Neural cell (in vitro differentiated cells): ENCODE measurements at regions not wholly inside any gene's neighbourhood (a gene's known extent, or its start where the extent isn't known, plus 50 kb on each side); places are given as distances from the start of the nearest gene placed in this dataset.

Experiments used
- H2AFZ ChIP-seq: fragments of 200-600, 300-800 bp; sonication (generic), shearing (Covaris generic); 2 replicates; pipeline ENCODE4 v1.6.0; 2014; ENCODE audit warnings: low read depth, mild to moderate bottlenecking, antibody characterized with exemption, low read length, moderate library complexity
- H3F3A ChIP-seq: fragments of 200-600 bp; shearing (Covaris generic); 2 replicates; pipeline ENCODE4 v1.6.1; 2016; ENCODE audit warnings: mild to moderate bottlenecking, moderate library complexity, mixed read lengths, antibody characterized with exemption, low read length; ENCODE audit not compliant: insufficient read depth, poor library complexity, severe bottlenecking
- H3K27ac ChIP-seq: fragments of 200-600, 300-800 bp; sonication (generic), shearing (Covaris generic); 2 replicates; pipeline ENCODE4 v1.5.1; 2014; ENCODE audit warnings: mild to moderate bottlenecking, low read length, moderate library complexity
- H3K27me3 ChIP-seq: fragments of 300-800, 200-600 bp; sonication (generic), shearing (Covaris generic); 2 replicates; pipeline ENCODE4 v1.6.0; 2014; ENCODE audit warnings: mild to moderate bottlenecking, low read depth, low read length, moderate library complexity; ENCODE audit not compliant: insufficient read depth
- H3K36me3 ChIP-seq: fragments of 300-800, 200-600 bp; sonication (generic), shearing (Covaris generic); 2 replicates; pipeline ENCODE4 v1.5.1; 2014; ENCODE audit warnings: mild to moderate bottlenecking, antibody characterized with exemption, low read length, moderate library complexity; ENCODE audit not compliant: insufficient read depth
- H3K4me2 ChIP-seq: fragments of 300-800, 200-600 bp; sonication (generic), shearing (Covaris generic); 2 replicates; pipeline ENCODE4 v1.6.0; 2014; ENCODE audit warnings: mild to moderate bottlenecking, low read length
- H3K4me3 ChIP-seq: fragments of 300-800, 200-600 bp; sonication (generic), shearing (Covaris generic); 2 replicates; pipeline ENCODE4 v1.5.1; 2014; ENCODE audit warnings: mild to moderate bottlenecking, low read length, moderate library complexity
- H3K79me2 ChIP-seq: fragments of 200-600 bp; shearing (Covaris generic); replicated peaks from 2 replicates; pipeline ENCODE4 v1.6.0; 2014; ENCODE audit warnings: mild to moderate bottlenecking, low read length, moderate library complexity; ENCODE audit not compliant: insufficient read depth
- H3K9ac ChIP-seq: fragments of 300-800, 200-600 bp; sonication (generic), shearing (Covaris generic); 2 replicates; pipeline ENCODE4 v1.6.1; 2016; ENCODE audit warnings: mild to moderate bottlenecking, low read length, mixed read lengths
- H3K9me2 ChIP-seq: fragments of 200-600 bp; shearing (Covaris generic); 2 replicates; pipeline ENCODE4 v1.6.1; 2016; ENCODE audit warnings: mild to moderate bottlenecking, low read length, mixed read lengths; ENCODE audit not compliant: insufficient read depth
- H3K9me3 ChIP-seq: fragments of 200-600, 300-800 bp; sonication (generic), shearing (Covaris generic); 2 replicates; pipeline ENCODE4 v1.6.1; 2016; ENCODE audit warnings: mild to moderate bottlenecking, mixed run types, low read length, moderate library complexity, mixed read lengths
- H4K20me1 ChIP-seq: fragments of 200-600 bp; shearing (Covaris generic); 2 replicates; pipeline ENCODE4 v1.6.1; 2016; ENCODE audit warnings: mild to moderate bottlenecking, mixed run types; ENCODE audit not compliant: insufficient read depth
- EP300 ChIP-seq: fragments of 450-650 bp; conservative IDR thresholded peaks from 2 replicates; pipeline ENCODE4 v1.6.1; 2014; ENCODE audit warnings: antibody characterized with exemption, mild to moderate bottlenecking, moderate library complexity; ENCODE audit not compliant: poor library complexity, severe bottlenecking
- EZH2 ChIP-seq: fragments of 200-600, 300-800 bp; shearing (Covaris generic), sonication (generic); IDR thresholded peaks from 2 replicates; pipeline ENCODE4 v1.6.1; 2014; ENCODE audit warnings: antibody characterized with exemption, low read length, borderline replicate concordance, mild to moderate bottlenecking; ENCODE audit not compliant: insufficient read depth, poor library complexity, severe bottlenecking
- MXI1 ChIP-seq: fragments of 450-650 bp; conservative IDR thresholded peaks from 2 replicates; pipeline ENCODE4 v1.6.1; 2014; ENCODE audit warnings: antibody characterized with exemption, mild to moderate bottlenecking; ENCODE audit not compliant: poor library complexity, severe bottlenecking
- POLR2AphosphoS5 ChIP-seq: IDR thresholded peaks from 2 replicates; pipeline ENCODE4 v1.6.1; 2012
- RAD21 ChIP-seq: fragments of 450-650 bp; conservative IDR thresholded peaks from 2 replicates; pipeline ENCODE4 v1.6.1; 2014; ENCODE audit warnings: antibody characterized with exemption, mild to moderate bottlenecking, moderate library complexity
- REST ChIP-seq: IDR thresholded peaks from 2 replicates; pipeline ENCODE4 v1.6.1; 2012; ENCODE audit warnings: borderline replicate concordance
- SMC3 ChIP-seq: fragments of 450-650 bp; conservative IDR thresholded peaks from 2 replicates; pipeline ENCODE4 v1.6.1; 2014; ENCODE audit warnings: antibody characterized with exemption, mild to moderate bottlenecking, moderate library complexity; ENCODE audit not compliant: poor library complexity
- TAF1 ChIP-seq: IDR thresholded peaks from 2 replicates; pipeline ENCODE4 v1.6.1; 2012; ENCODE audit warnings: low read depth
- TF ChIP-seq, protein P1 (sequence below): fragments of 450-650 bp; IDR thresholded peaks from 2 replicates; pipeline ENCODE4 v1.5.1; 2014; ENCODE audit warnings: antibody characterized with exemption, mild to moderate bottlenecking, moderate library complexity; ENCODE audit not compliant: poor library complexity, severe bottlenecking

GRCh38 chr16:26363581-26363980 lies 671.8 kb downstream of the HS3ST4 start:
- TF ChIP-seq RAD21, result no peak
- no peak for TF ChIP-seq REST
- TF ChIP-seq, protein P1, sequence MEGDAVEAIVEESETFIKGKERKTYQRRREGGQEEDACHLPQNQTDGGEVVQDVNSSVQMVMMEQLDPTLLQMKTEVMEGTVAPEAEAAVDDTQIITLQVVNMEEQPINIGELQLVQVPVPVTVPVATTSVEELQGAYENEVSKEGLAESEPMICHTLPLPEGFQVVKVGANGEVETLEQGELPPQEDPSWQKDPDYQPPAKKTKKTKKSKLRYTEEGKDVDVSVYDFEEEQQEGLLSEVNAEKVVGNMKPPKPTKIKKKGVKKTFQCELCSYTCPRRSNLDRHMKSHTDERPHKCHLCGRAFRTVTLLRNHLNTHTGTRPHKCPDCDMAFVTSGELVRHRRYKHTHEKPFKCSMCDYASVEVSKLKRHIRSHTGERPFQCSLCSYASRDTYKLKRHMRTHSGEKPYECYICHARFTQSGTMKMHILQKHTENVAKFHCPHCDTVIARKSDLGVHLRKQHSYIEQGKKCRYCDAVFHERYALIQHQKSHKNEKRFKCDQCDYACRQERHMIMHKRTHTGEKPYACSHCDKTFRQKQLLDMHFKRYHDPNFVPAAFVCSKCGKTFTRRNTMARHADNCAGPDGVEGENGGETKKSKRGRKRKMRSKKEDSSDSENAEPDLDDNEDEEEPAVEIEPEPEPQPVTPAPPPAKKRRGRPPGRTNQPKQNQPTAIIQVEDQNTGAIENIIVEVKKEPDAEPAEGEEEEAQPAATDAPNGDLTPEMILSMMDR, result no peak
- TF ChIP-seq EP300, result no peak
- no peak for TF ChIP-seq MXI1
- TF ChIP-seq POLR2AphosphoS5, result no peak
- no peak for TF ChIP-seq SMC3
- TF ChIP-seq TAF1, result no peak
- no peak for TF ChIP-seq EZH2
- H3K9ac ChIP-seq, result no peak overlapping the region
- H3K36me3 ChIP-seq, result no peaks in the 10 kb centered on the region
- no peak overlapping the region for H2AFZ ChIP-seq
- H3K27ac ChIP-seq, result no peak overlapping the region
- no peaks in the 10 kb centered on the region for H4K20me1 ChIP-seq
- H3K9me2 ChIP-seq, result no peaks in the 10 kb centered on the region
- no peaks in the 10 kb centered on the region for H3F3A ChIP-seq
- H3K4me2 ChIP-seq, result no peak overlapping the region
- no peak overlapping the region for H3K4me3 ChIP-seq
- no peaks in the 10 kb centered on the region for H3K79me2 ChIP-seq
- H3K9me3 ChIP-seq, result no peaks in the 10 kb centered on the region
- H3K27me3 ChIP-seq, result no peaks in the 10 kb centered on the region

DNA sequence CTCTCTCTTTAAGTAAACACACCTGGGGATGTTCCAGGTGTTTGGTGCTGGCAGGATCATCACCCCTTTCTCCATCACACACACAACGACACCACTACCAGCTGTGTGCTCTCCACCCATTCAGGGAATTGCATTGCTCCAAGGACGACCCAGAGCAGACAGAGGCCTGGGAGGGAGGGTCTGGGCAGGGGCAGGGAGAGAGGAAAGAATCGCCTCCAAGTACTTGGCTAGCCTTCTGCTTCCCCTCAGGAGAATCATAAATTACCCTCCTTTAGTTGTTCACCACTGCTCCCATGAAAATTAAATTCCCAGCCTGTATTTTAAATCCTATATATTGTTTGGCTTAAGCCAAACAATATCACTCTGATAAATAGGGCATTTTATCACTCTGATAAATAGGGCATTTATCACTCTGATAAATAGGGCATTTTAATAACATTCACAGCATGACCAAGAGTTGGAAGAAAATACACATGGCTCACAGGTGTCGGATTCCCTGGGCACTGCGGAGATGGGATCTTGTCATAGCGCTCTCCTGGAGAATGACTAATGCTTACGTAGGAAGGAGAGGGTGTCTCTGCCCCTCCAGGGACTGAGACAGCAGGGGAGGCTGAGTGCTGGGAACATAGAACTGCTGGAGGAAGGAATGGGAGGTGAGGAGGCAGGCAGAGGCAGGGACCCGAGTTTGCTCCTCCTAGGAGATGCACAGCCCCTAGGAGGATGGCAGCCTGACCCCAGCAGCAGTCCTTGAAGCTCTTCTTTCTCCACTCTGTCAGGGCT lies 673.6 kb downstream of the HS3ST4 start:
- Histone ChIP-seq H3K27ac (no peak overlapping the region), H3K9ac (no peak overlapping the region), H3K79me2 (no peaks in the 10 kb centered on the region), H3K36me3 (no peaks in the 10 kb centered on the region), H3F3A (no peaks in the 10 kb centered on the region), H3K9me2 (no peaks in the 10 kb centered on the region), H3K27me3 (no peaks in the 10 kb centered on the region), H4K20me1 (no peaks in the 10 kb centered on the region), H2AFZ (no peak overlapping the region), H3K4me3 (no peak overlapping the region), H3K4me2 (no peak overlapping the region), H3K9me3 (no peaks in the 10 kb centered on the region)
- no peak for TF ChIP-seq EZH2
- no peak for TF ChIP-seq MXI1
- TF ChIP-seq, protein P1, result no peak
- TF ChIP-seq EP300, result no peak
- TF ChIP-seq SMC3, result no peak
- no peak for TF ChIP-seq RAD21
- TF ChIP-seq POLR2AphosphoS5, result no peak
- no peak for TF ChIP-seq TAF1
- TF ChIP-seq REST, result no peak
